OCI-LY3 (cell line): ENCODE measurements at regions not wholly inside any gene's neighbourhood (a gene's known extent, or its start where the extent isn't known, plus 50 kb on each side); places are given as distances from the start of the nearest gene placed in this dataset.

Source experiments
- H2AFZ ChIP-seq: fragments of 200-600, 300-600 bp; shearing (Covaris generic); 2 replicates; pipeline ENCODE4 v1.6.0; 2014; ENCODE audit warnings: antibody characterized with exemption, low read depth, low read length
- H3K27ac ChIP-seq: fragments of 200-600, 300-600 bp; sonication (generic); 2 replicates; pipeline ENCODE4 v1.5.1; 2014; ENCODE audit warnings: mild to moderate bottlenecking, low read length, moderate library complexity, mixed read lengths
- H3K27me3 ChIP-seq: fragments of 200-600, 300-600 bp; sonication (generic); 2 replicates; pipeline ENCODE4 v1.6.1; 2014; ENCODE audit warnings: low read depth, low read length, mixed read lengths
- H3K36me3 ChIP-seq: fragments of 200-600, 300-600 bp; sonication (generic); replicated peaks from 2 replicates; pipeline ENCODE3; 2014; ENCODE audit warnings: low read depth, low read length, mixed read lengths
- H3K4me1 ChIP-seq: fragments of 300-600, 200-600 bp; sonication (generic); 2 replicates; pipeline ENCODE4 v1.6.1; 2014; ENCODE audit warnings: low read length, mixed read lengths
- H3K4me2 ChIP-seq: fragments of 200-600, 300-600 bp; sonication (generic); 2 replicates; pipeline ENCODE4 v1.6.1; 2014; ENCODE audit warnings: low read length, mixed read lengths
- H3K4me3 ChIP-seq: fragments of 300-600, 200-600 bp; sonication (generic); 2 replicates; pipeline ENCODE4 v1.5.1; 2014; ENCODE audit warnings: antibody characterized with exemption, mild to moderate bottlenecking, low read length, moderate library complexity
- H3K79me2 ChIP-seq: fragments of 300-600, 200-600 bp; shearing (Covaris generic); 2 replicates; pipeline ENCODE4 v1.6.1; 2014; ENCODE audit warnings: mild to moderate bottlenecking, low read length, mixed read lengths
- H3K9ac ChIP-seq: fragments of 300-600, 200-600 bp; shearing (Covaris generic); 2 replicates; pipeline ENCODE4 v1.6.0; 2014; ENCODE audit warnings: mild to moderate bottlenecking, low read length, moderate library complexity
- H3K9me3 ChIP-seq: fragments of 200-600, 300-600 bp; shearing (Covaris generic); 2 replicates; pipeline ENCODE4 v1.6.1; 2014; ENCODE audit warnings: low read length, mixed read lengths; ENCODE audit not compliant: insufficient read depth
- H4K20me1 ChIP-seq: fragments of 200-600, 300-600 bp; sonication (generic); 2 replicates; pipeline ENCODE4 v1.6.1; 2016; ENCODE audit warnings: low read length, mixed read lengths; ENCODE audit not compliant: insufficient read depth
- CTCF ChIP-seq: fragments of 200-600, 300-600 bp; sonication (generic); IDR thresholded peaks from 2 replicates; pipeline ENCODE4 v1.5.1; 2014; ENCODE audit warnings: antibody characterized with exemption, low read length, low read depth
- EZH2phosphoT487 ChIP-seq: fragments of 200-600 bp; shearing (Covaris generic); IDR thresholded peaks from 2 replicates; pipeline ENCODE4 v1.6.1; 2018; ENCODE audit warnings: antibody characterized with exemption, mixed run types, low read depth

DNA sequence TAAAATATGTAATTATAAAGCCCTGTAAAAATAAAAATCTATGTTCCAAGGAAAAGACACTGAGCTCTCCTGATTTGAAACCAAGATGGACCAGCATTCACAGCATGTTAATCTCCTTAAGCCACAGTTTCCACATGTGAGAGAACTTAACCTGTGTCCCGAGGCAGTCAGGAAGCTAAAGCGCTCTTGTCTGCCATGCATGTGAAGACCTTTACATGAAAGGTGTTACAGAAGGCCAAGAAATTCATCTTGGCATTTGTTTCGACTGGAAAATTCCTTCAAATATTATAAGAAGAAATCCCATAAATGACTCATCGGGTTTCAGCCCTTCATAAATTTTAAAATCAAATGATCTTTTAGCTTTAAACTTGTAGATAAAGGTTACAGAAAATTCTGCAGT lies 328.6 kb downstream of the CDH2 start:
- no peaks in the 10 kb centered on the region for H3K27me3 ChIP-seq
- TF ChIP-seq CTCF: no peak
- no peak for TF ChIP-seq EZH2phosphoT487
- no peak overlapping the region for H3K4me3 ChIP-seq
- H3K9ac ChIP-seq: no peak overlapping the region
- no peaks in the 10 kb centered on the region for H3K79me2 ChIP-seq
- no peaks in the 10 kb centered on the region for H3K4me1 ChIP-seq
- no peak overlapping the region for H2AFZ ChIP-seq
- H3K9me3 ChIP-seq: no peaks in the 10 kb centered on the region
- no peaks in the 10 kb centered on the region for H3K36me3 ChIP-seq
- no peaks in the 10 kb centered on the region for H4K20me1 ChIP-seq
- H3K27ac ChIP-seq: no peak overlapping the region
- H3K4me2 ChIP-seq: no peak overlapping the region

GRCh38 chr18:27847412-27847811 lies 329.5 kb downstream of the CDH2 start:
- Histone ChIP-seq H2AFZ (no peak overlapping the region), H3K4me3 (no peak overlapping the region), H3K27ac (no peak overlapping the region), H3K4me1 (no peaks in the 10 kb centered on the region), H3K9me3 (no peaks in the 10 kb centered on the region), H3K79me2 (no peaks in the 10 kb centered on the region), H3K36me3 (no peaks in the 10 kb centered on the region), H3K9ac (no peak overlapping the region), H4K20me1 (no peaks in the 10 kb centered on the region), H3K27me3 (no peaks in the 10 kb centered on the region), H3K4me2 (no peak overlapping the region)
- no peak for TF ChIP-seq CTCF

DNA sequence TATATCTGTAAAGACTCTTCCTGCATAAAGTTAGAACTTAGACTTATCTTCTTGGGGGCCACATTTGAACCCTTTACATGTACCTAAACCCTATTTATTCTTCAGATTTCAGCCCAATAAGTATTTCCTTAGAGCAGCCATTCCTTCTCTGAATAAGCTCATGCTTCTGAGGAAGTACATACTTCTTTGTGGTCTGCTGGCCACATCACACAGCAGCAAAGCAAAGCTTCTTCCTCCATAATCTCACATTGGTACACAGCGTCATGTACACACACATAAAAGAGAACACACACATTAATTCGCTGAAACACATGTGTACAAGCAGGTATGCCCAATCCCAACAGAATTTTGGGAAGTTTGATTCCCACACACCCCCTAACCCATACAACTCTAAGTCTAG lies 331.0 kb downstream of the CDH2 start:
- H2AFZ ChIP-seq: no peak overlapping the region
- H3K9ac ChIP-seq: no peak overlapping the region
- no peak for TF ChIP-seq EZH2phosphoT487
- H3K4me1 ChIP-seq: no peaks in the 10 kb centered on the region
- no peaks in the 10 kb centered on the region for H3K9me3 ChIP-seq
- no peak overlapping the region for H3K4me3 ChIP-seq
- no peak overlapping the region for H3K27ac ChIP-seq
- no peaks in the 10 kb centered on the region for H3K79me2 ChIP-seq
- H3K4me2 ChIP-seq: no peak overlapping the region
- H3K36me3 ChIP-seq: no peaks in the 10 kb centered on the region
- H3K27me3 ChIP-seq: no peaks in the 10 kb centered on the region
- H4K20me1 ChIP-seq: no peaks in the 10 kb centered on the region

GRCh38 chr18:27843783-27844777 lies 332.9 kb downstream of the CDH2 start:
- no peaks in the 10 kb centered on the region for H3K9me3 ChIP-seq
- no peak overlapping the region for H3K9ac ChIP-seq
- H3K79me2 ChIP-seq: no peaks in the 10 kb centered on the region
- H3K27ac ChIP-seq: no peak overlapping the region
- no peaks in the 10 kb centered on the region for H3K4me1 ChIP-seq
- H3K36me3 ChIP-seq: no peaks in the 10 kb centered on the region
- no peaks in the 10 kb centered on the region for H3K27me3 ChIP-seq
- H2AFZ ChIP-seq: no peak overlapping the region
- no peak overlapping the region for H3K4me3 ChIP-seq
- TF ChIP-seq EZH2phosphoT487 (no peak), CTCF (no peak)
- H3K4me2 ChIP-seq: no peak overlapping the region
- no peaks in the 10 kb centered on the region for H4K20me1 ChIP-seq
